ENCODE measurements at regions not wholly inside any gene's neighbourhood (a gene's known extent, or its start where the extent isn't known, plus 50 kb on each side); places are given as distances from the start of the nearest gene placed in this dataset.

DNA sequence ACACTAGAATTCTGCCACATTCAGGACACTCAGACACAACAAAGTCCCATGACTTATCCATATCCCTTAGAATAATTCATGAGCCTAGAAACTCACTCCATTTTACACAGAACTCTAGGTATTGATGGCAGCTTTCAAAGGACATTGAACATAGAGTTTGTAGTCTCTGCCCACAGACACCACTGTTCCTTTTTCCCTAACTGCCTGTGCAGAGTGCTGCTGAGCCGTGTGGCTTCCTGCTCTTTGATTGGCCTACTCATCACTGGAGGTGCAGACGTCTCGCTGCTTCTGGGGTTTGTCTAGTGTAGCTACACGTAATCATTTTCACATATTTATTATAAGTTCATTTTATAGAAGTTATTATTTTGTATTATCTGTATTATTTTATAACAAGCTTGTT lies 407.6 kb downstream of the PREX1 start:
- Histone ChIP-seq H3K4me3 (ENCODE audit: low read length) (no peak overlapping the region), H3K4me2 (ENCODE audit: low read length) (no peak overlapping the region), H3K79me2 (ENCODE audit: low read length) (no peaks in the 10 kb centered on the region), H3K9ac (ENCODE audit: low read length) (no peak overlapping the region), H3K9me3 (ENCODE audit: insufficient read depth, low read length) (no peaks in the 10 kb centered on the region), H3K27me3 (ENCODE audit: low read depth, low read length) (no peaks in the 10 kb centered on the region; the same call in 1 of the 2 replicates), H4K20me1 (ENCODE audit: insufficient read depth, low read length) (no peaks in the 10 kb centered on the region), H3K4me1 (ENCODE audit: low read length) (peaks cover 25% of the 10 kb centered on the region), H2AFZ (ENCODE audit: low read depth, low read length) (no peak overlapping the region), H3K36me3 (replicated peaks; ENCODE audit: low read depth, low read length) (no peaks in the 10 kb centered on the region), H3K27ac (ENCODE audit: low read length) (no peak overlapping the region)
- TF ChIP-seq, protein P1, sequence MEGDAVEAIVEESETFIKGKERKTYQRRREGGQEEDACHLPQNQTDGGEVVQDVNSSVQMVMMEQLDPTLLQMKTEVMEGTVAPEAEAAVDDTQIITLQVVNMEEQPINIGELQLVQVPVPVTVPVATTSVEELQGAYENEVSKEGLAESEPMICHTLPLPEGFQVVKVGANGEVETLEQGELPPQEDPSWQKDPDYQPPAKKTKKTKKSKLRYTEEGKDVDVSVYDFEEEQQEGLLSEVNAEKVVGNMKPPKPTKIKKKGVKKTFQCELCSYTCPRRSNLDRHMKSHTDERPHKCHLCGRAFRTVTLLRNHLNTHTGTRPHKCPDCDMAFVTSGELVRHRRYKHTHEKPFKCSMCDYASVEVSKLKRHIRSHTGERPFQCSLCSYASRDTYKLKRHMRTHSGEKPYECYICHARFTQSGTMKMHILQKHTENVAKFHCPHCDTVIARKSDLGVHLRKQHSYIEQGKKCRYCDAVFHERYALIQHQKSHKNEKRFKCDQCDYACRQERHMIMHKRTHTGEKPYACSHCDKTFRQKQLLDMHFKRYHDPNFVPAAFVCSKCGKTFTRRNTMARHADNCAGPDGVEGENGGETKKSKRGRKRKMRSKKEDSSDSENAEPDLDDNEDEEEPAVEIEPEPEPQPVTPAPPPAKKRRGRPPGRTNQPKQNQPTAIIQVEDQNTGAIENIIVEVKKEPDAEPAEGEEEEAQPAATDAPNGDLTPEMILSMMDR (IDR thresholded peaks at IDR 0.05; ENCODE audit: low read depth, low read length): no peak
- TF ChIP-seq EZH2phosphoT487 (IDR thresholded peaks at IDR 0.05; ENCODE audit: low read depth): no peak

DNA sequence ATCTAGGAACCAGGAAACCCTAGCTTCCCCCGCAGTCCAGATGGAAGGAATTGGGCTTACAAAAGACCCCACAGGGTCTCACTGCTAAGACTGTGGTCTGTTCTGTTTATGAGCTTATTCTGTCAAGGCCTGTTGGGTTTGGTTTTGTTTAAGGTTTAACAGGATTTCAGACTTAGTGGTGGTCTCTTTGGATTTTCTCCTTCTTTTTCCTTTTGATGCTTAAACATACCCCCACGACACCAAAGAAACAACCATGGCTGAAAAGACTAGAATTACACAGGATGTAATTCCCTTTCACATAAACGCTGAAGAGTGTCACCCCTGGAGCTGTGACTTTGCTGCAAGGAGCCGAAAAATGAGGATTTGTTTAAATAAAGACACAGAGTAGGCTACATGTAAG lies 408.6 kb downstream of the PREX1 start:
- H3K4me1 ChIP-seq (ENCODE audit: low read length): peaks cover 25% of the 10 kb centered on the region
- H3K27ac ChIP-seq (ENCODE audit: low read length): no peak overlapping the region
- H3K79me2 ChIP-seq (ENCODE audit: low read length): no peaks in the 10 kb centered on the region
- no peak overlapping the region for H2AFZ ChIP-seq (ENCODE audit: low read depth, low read length)
- no peak for TF ChIP-seq EZH2phosphoT487 (IDR thresholded peaks at IDR 0.05; ENCODE audit: low read depth)
- TF ChIP-seq, protein P1 (IDR thresholded peaks at IDR 0.05; ENCODE audit: low read depth, low read length): no peak
- H3K27me3 ChIP-seq (ENCODE audit: low read depth, low read length): no peaks in the 10 kb centered on the region; the same call in 1 of the 2 replicates
- H4K20me1 ChIP-seq (ENCODE audit: insufficient read depth, low read length): no peaks in the 10 kb centered on the region
- H3K4me2 ChIP-seq (ENCODE audit: low read length): no peak overlapping the region
- no peak overlapping the region for H3K9ac ChIP-seq (ENCODE audit: low read length)
- H3K4me3 ChIP-seq (ENCODE audit: low read length): no peak overlapping the region
- H3K36me3 ChIP-seq (replicated peaks; ENCODE audit: low read depth, low read length): no peaks in the 10 kb centered on the region
- no peaks in the 10 kb centered on the region for H3K9me3 ChIP-seq (ENCODE audit: insufficient read depth, low read length)

DNA sequence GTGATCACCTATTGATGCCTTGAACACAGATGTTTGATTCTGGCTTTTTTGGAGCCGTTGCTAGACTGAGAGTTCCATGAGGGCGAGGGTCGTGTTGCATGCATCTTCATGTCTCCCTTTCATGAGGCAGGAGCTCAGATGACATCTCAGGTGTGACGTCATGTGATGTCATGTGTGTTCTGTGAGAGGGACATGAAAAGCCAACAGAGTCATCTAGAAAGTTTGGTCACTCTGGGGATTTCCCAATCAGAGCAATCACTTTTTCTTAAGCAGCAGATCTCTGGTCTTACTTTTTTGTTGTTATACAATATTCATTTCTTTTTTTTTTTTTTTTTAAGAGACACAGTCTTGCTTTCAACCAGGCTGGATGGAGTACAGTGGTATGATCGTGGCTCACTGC lies 411.8 kb downstream of the PREX1 start:
- Histone ChIP-seq H3K27ac (ENCODE audit: low read length) (no peak overlapping the region), H3K27me3 (ENCODE audit: low read depth, low read length) (peaks cover 6% of the 10 kb centered on the region), H3K9ac (ENCODE audit: low read length) (no peak overlapping the region), H4K20me1 (ENCODE audit: insufficient read depth, low read length) (no peaks in the 10 kb centered on the region), H3K4me3 (ENCODE audit: low read length) (no peak overlapping the region), H2AFZ (ENCODE audit: low read depth, low read length) (no peak overlapping the region), H3K9me3 (ENCODE audit: insufficient read depth, low read length) (no peaks in the 10 kb centered on the region), H3K79me2 (ENCODE audit: low read length) (no peaks in the 10 kb centered on the region), H3K36me3 (replicated peaks; ENCODE audit: low read depth, low read length) (no peaks in the 10 kb centered on the region), H3K4me2 (ENCODE audit: low read length) (peak overlapping the region; percentile 12), H3K4me1 (ENCODE audit: low read length) (peaks cover 14% of the 10 kb centered on the region)
- TF ChIP-seq, protein P1 (IDR thresholded peaks at IDR 0.05; ENCODE audit: low read depth, low read length): no peak
- no peak for TF ChIP-seq EZH2phosphoT487 (IDR thresholded peaks at IDR 0.05; ENCODE audit: low read depth)

DNA sequence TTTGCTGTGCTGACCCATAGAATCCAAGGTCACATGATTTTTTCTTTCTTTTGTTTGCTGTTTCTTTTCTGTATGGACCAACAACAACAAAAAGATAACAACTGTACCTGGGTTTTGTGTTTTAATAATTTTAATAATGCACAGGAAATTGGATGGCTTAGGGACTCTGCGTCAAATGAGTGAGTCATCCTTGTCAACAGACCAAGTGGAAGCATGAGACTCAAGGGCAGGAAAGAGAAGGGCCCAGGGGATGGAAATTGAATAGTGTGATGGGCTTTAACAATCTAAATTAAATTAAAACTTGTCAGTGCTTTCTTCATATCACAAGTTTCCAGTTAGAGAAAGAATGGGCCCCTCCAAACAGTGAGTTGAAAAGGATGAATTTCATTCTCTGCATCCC lies 413.0 kb downstream of the PREX1 start:
- no peaks in the 10 kb centered on the region for H3K36me3 ChIP-seq (replicated peaks; ENCODE audit: low read depth, low read length)
- H4K20me1 ChIP-seq (ENCODE audit: insufficient read depth, low read length): no peaks in the 10 kb centered on the region
- H3K4me3 ChIP-seq (ENCODE audit: low read length): no peak overlapping the region
- H2AFZ ChIP-seq (ENCODE audit: low read depth, low read length): no peak overlapping the region
- H3K27ac ChIP-seq (ENCODE audit: low read length): no peak overlapping the region
- H3K4me1 ChIP-seq (ENCODE audit: low read length): peaks cover 14% of the 10 kb centered on the region
- peaks cover 10% of the 10 kb centered on the region for H3K27me3 ChIP-seq (ENCODE audit: low read depth, low read length)
- no peaks in the 10 kb centered on the region for H3K9me3 ChIP-seq (ENCODE audit: insufficient read depth, low read length)
- no peak overlapping the region for H3K4me2 ChIP-seq (ENCODE audit: low read length)
- H3K79me2 ChIP-seq (ENCODE audit: low read length): no peaks in the 10 kb centered on the region
- H3K9ac ChIP-seq (ENCODE audit: low read length): no peak overlapping the region
- TF ChIP-seq, protein P1 (IDR thresholded peaks at IDR 0.05; ENCODE audit: low read depth, low read length): no peak
- no peak for TF ChIP-seq EZH2phosphoT487 (IDR thresholded peaks at IDR 0.05; ENCODE audit: low read depth)
